Globus pallidus (tissue), 1 donor: ENCODE measurements at regions not wholly inside any gene's neighbourhood (a gene's known extent, or its start where the extent isn't known, plus 50 kb on each side); places are given as distances from the start of the nearest gene placed in this dataset.
A peak's percentile ranks its signal among the peaks of the same experiment; 100 is the strongest.
"Not testable (repeated sequence)": the region's sequence is repeated elsewhere in the genome, so short reads cannot be mapped to it uniquely, and the experiment has no call there.

ENCODE experiments used
- DNase-seq: peaks from one replicate; pipeline ENCODE4 v3.0.0-alpha.2; 2015; ENCODE audit warnings: low spot score

GRCh38 chr12:48409938-48410337, 59.2 kb upstream of the ZNF641 start:
- not testable (repeated sequence) for DNase-seq

GRCh38 chr12:48413388-48413787, 59.0 kb upstream of the ANP32D start:
- DNase-seq = no peak

DNA sequence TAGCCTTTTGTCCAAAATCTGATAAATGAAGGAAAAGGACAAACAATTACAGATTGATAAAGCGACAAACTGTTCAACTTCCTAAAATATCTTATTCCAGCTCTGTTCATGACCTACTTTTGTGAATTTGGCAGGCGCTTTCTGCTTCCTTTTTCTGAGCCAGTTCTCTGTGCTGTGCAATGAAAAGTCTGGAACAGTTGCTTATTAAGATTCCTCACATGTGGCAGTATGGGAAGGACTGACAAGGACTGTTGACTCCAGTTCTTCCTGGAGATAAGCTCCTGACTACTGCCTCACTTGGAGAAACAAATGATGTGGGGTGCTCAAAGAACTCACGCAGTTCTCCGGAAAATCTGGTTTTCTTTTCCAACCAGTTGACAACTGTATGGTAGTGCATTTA, 58.3 kb upstream of the ANP32D start:
- peak; percentile 67 for DNase-seq

DNA sequence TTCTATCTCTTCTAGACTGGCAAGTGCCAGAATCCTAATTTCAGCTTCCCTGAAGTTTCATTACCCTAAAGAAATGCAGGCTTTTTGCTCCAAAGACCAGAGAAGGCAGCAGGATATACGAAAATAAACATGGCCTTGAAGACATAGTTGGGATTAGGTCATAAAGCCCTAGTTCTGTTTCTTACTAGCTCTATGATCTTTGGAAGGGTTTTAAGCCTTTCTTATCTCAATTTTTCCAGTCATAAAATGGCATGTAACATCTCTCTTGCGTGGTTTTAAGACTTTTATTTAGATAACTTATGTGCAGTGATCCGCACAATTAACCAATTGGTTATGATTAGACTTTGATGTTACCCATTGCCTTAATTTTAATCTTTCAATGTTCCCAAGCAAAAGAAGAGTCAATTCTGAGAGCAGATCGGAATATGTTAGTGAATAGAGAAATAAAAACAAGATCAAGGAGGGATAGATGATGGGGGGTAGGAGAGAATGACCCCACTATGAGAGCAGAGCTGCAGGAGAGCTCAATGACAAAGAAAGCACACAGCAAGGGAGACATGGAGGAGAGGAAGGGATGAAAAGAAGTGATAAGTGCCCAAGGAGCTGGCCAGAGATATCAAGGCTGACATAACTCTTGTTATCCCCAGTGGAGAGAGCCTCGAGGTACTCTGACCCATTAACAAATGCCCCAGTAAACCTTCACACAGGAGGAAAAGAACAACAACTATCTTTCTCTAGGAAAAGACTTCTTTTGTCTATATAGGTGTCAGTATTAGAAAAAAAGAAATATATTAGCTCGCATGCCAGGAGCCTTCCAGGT, 53.0 kb upstream of the ANP32D start:
- no peak for DNase-seq

DNA sequence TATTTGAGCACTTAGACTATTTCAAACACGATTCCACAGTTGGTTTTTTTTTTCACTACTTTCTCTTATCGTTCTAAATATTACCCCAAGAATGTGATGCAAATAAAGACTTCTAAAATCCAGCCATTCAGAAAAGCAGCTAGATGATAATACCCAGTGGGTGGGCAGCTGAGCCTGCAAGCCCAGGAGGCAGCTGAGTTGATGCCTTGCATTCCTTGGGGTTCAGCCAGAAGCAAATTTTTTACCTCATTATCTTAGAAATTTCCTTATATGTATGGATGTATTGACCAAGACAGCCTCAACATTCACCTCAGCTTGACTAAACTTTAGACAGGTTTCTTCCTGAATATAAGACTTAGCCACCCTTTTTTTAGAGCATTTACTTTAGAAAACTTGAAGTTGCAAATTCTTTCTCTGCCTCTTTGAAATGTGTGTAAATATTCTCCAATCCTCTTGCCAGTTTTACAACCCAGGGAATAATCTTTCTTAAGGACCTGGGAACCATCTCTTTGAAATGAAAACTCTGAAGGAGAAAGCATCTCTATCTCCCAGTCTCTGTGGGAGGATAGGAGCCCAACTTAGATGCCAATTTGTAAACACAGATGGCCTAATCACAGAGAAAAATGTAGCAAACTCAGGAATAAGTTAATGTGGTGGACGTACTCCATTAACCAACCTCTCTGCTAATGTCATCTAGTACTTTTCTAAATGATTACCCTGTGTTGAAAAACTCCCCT, 52.2 kb upstream of the ANP32D start:
- DNase-seq = no peak

- no peak for DNase-seq
Measured at GRCh38 chr12:48422060-48422459, 50.3 kb upstream of the ANP32D start.
